MM.1S (cell line): ENCODE measurements at regions not wholly inside any gene's neighbourhood (a gene's known extent, or its start where the extent isn't known, plus 50 kb on each side); places are given as distances from the start of the nearest gene placed in this dataset.

ENCODE experiments used
- DNase-seq: peaks from one replicate; pipeline ENCODE4 v3.0.0-alpha.2; 2015
- H2AFZ ChIP-seq: fragments of 300-600 bp; sonication (generic); 2 replicates; pipeline ENCODE4 v1.6.0; 2016; ENCODE audit warnings: antibody characterized with exemption, low read length
- H3F3A ChIP-seq: fragments of 300-600 bp; sonication (generic); 2 replicates; pipeline ENCODE4 v1.6.1; 2016; ENCODE audit warnings: mild to moderate bottlenecking, antibody characterized with exemption, low read length, moderate library complexity, mixed read lengths; ENCODE audit not compliant: insufficient read depth
- H3K27ac ChIP-seq: fragments of 300-600 bp; sonication (generic); 2 replicates; pipeline ENCODE4 v1.5.1; 2016; ENCODE audit warnings: mild to moderate bottlenecking, low read length
- H3K27me3 ChIP-seq: fragments of 300-600 bp; sonication (generic); replicated peaks from 2 replicates; pipeline ENCODE4 v1.6.0; 2016; ENCODE audit warnings: low read length; ENCODE audit not compliant: insufficient read depth
- H3K36me3 ChIP-seq: fragments of 300-600 bp; sonication (generic); replicated peaks from 2 replicates; pipeline ENCODE4 v1.6.1; 2016; ENCODE audit warnings: mild to moderate bottlenecking, low read length, mixed read lengths; ENCODE audit not compliant: insufficient read depth
- H3K4me1 ChIP-seq: fragments of 300-600 bp; sonication (generic); 2 replicates; pipeline ENCODE4 v1.6.1; 2016; ENCODE audit warnings: low read length, mixed read lengths
- H3K4me2 ChIP-seq: fragments of 300-600 bp; sonication (generic); 2 replicates; pipeline ENCODE4 v1.6.0; 2016; ENCODE audit warnings: low read depth, low read length
- H3K4me3 ChIP-seq: fragments of 300-600 bp; sonication (generic); 2 replicates; pipeline ENCODE4 v1.5.1; 2016; ENCODE audit warnings: low read length, mixed read lengths
- H3K79me2 ChIP-seq: fragments of 300-600 bp; sonication (generic); 2 replicates; pipeline ENCODE4 v1.6.1; 2016; ENCODE audit warnings: mixed run types, low read length, mixed read lengths
- H3K9ac ChIP-seq: fragments of 300-600 bp; sonication (generic); 2 replicates; pipeline ENCODE4 v1.6.1; 2016; ENCODE audit warnings: low read length, mixed read lengths
- H3K9me2 ChIP-seq: fragments of 300-600 bp; sonication (generic); replicated peaks from 2 replicates; pipeline ENCODE4 v1.6.1; 2016; ENCODE audit warnings: mild to moderate bottlenecking, low read length, mixed read lengths; ENCODE audit not compliant: insufficient read depth
- H3K9me3 ChIP-seq: fragments of 300-600 bp; sonication (generic); replicated peaks from 2 replicates; pipeline ENCODE4 v1.6.1; 2016; ENCODE audit warnings: mild to moderate bottlenecking, low read length, mixed read lengths; ENCODE audit not compliant: insufficient read depth
- H4K20me1 ChIP-seq: fragments of 300-600 bp; sonication (generic); 2 replicates; pipeline ENCODE4 v1.6.1; 2016; ENCODE audit warnings: mild to moderate bottlenecking, low read length, moderate library complexity, mixed read lengths; ENCODE audit not compliant: insufficient read depth
- EZH2 ChIP-seq: fragments of 300-600 bp; sonication (generic); optimal IDR thresholded peaks from 2 replicates; pipeline ENCODE3; 2017; ENCODE audit warnings: low read depth, mild to moderate bottlenecking, antibody characterized with exemption, low read length, mixed read lengths
- EZH2phosphoT487 ChIP-seq: fragments of 300-600 bp; sonication (generic); IDR thresholded peaks from 2 replicates; pipeline ENCODE4 v1.6.1; 2018; ENCODE audit warnings: antibody characterized with exemption, low read length
- TF ChIP-seq, protein P1 (sequence below): fragments of 300-600 bp; sonication (generic); IDR thresholded peaks from 2 replicates; pipeline ENCODE4 v1.5.1; 2016; ENCODE audit warnings: antibody characterized with exemption, low read length, mixed read lengths

DNA sequence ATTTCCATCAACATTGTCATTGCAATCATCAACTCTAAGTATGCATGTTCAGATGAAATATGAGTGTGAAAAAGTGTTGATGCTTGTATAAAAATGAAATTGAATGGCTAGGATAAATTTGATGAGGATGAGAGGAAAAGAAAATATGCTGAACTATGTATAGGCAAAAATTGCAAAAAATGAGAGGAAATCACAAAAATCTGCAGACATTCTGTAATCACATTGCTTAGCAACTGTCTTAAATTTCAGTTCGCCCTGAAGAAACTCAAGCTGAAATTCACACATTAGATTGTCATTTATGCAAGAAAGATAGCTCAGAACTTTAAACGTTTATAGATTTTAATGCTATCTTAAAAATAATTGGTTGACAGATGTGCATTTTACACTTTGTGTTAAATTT, 1098.8 kb upstream of the IGFBP7 start:
- Histone ChIP-seq H2AFZ (no peak overlapping the region), H3K9ac (no peak overlapping the region), H3K4me2 (no peak overlapping the region), H3K79me2 (no peaks in the 10 kb centered on the region), H3F3A (no peaks in the 10 kb centered on the region), H3K27ac (no peak overlapping the region), H3K9me3 (no peaks in the 10 kb centered on the region), H3K36me3 (no peaks in the 10 kb centered on the region), H3K27me3 (no peaks in the 10 kb centered on the region), H3K9me2 (no peaks in the 10 kb centered on the region), H3K4me3 (no peak overlapping the region), H4K20me1 (no peaks in the 10 kb centered on the region), H3K4me1 (no peaks in the 10 kb centered on the region)
- DNase-seq = no peak
- TF ChIP-seq, protein P1, sequence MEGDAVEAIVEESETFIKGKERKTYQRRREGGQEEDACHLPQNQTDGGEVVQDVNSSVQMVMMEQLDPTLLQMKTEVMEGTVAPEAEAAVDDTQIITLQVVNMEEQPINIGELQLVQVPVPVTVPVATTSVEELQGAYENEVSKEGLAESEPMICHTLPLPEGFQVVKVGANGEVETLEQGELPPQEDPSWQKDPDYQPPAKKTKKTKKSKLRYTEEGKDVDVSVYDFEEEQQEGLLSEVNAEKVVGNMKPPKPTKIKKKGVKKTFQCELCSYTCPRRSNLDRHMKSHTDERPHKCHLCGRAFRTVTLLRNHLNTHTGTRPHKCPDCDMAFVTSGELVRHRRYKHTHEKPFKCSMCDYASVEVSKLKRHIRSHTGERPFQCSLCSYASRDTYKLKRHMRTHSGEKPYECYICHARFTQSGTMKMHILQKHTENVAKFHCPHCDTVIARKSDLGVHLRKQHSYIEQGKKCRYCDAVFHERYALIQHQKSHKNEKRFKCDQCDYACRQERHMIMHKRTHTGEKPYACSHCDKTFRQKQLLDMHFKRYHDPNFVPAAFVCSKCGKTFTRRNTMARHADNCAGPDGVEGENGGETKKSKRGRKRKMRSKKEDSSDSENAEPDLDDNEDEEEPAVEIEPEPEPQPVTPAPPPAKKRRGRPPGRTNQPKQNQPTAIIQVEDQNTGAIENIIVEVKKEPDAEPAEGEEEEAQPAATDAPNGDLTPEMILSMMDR = no peak
- TF ChIP-seq EZH2 = no peak
- TF ChIP-seq EZH2phosphoT487 = no peak

DNA sequence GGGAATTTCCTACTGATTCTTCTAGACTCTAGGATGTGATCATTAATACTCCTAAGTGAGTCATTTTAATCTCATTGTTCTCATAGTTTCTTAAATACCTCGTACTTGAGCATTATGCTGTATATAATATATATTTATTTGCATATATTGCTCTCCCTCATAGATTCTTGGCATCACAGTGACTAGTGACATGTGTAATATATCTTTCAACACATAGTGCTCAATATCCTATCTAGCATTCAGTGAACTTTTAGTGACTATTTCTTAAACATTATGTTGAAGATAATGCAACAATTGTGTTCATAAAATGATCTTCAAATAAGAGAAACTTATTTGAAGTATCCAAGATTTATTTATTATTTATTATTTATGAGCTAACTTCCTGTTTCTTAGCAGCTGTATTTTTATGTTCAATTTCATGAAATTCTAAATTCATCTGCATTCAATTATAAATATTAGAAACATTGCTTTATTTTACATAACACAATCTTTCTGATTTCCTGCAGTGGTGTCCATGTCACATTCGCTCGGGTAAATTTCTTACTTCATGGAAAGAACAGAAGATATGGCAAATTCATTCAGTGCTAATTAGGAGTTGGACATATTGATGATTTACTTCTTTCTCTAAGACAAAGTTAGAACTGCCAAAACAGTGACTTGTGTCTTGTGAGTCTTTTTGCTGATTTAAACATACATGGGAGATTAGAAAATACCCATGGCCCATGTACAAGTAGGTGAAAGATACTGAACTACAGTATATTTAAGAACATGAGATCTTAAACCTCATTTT, 1095.5 kb upstream of the IGFBP7 start:
- H2AFZ ChIP-seq = no peak overlapping the region
- no peaks in the 10 kb centered on the region for H3K79me2 ChIP-seq

DNA sequence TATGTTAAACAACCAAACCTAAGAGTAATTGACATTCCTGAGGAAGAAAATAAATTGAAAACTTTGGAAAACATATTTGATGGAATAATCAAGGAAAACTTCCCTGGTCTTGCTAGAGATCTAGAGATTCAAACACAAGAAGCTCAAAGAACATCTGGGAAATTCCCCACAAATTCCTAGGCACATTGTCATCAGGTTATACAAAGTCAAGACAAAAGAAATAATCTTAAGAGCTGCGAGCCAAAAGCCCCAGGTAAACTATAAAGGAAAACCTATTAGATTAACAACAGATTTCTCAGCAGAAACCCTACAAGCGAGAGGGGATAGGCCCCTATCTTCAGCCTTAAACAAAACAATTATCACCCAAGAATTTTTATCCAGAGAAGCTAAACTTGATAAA, 1082.0 kb upstream of the IGFBP7 start:
- Histone ChIP-seq H4K20me1 (no peaks in the 10 kb centered on the region), H2AFZ (no peak overlapping the region), H3K4me3 (no peak overlapping the region), H3K9ac (no peak overlapping the region), H3K9me2 (no peaks in the 10 kb centered on the region), H3K36me3 (no peaks in the 10 kb centered on the region), H3K9me3 (no peaks in the 10 kb centered on the region), H3K79me2 (no peaks in the 10 kb centered on the region), H3F3A (no peaks in the 10 kb centered on the region), H3K4me1 (no peaks in the 10 kb centered on the region), H3K27ac (no peak overlapping the region), H3K4me2 (no peak overlapping the region), H3K27me3 (no peaks in the 10 kb centered on the region)
- no peak for DNase-seq
- TF ChIP-seq EZH2 (no peak), EZH2phosphoT487 (no peak)
- TF ChIP-seq, protein P1 = no peak

More for the DNA sequence above, 1095.5 kb upstream of the IGFBP7 start:
- no peaks in the 10 kb centered on the region for H3F3A ChIP-seq
- no peaks in the 10 kb centered on the region for H3K27me3 ChIP-seq
- H3K9ac ChIP-seq = no peak overlapping the region
- H3K9me3 ChIP-seq = no peaks in the 10 kb centered on the region
- no peaks in the 10 kb centered on the region for H3K9me2 ChIP-seq
- no peaks in the 10 kb centered on the region for H3K4me1 ChIP-seq
- no peak overlapping the region for H3K4me2 ChIP-seq
- H3K27ac ChIP-seq = no peak overlapping the region
- no peaks in the 10 kb centered on the region for H4K20me1 ChIP-seq
- no peak for DNase-seq
- no peaks in the 10 kb centered on the region for H3K36me3 ChIP-seq
- TF ChIP-seq EZH2phosphoT487 = no peak
- no peak for TF ChIP-seq EZH2
- TF ChIP-seq, protein P1 = no peak
- no peak overlapping the region for H3K4me3 ChIP-seq
